ENCODE measurements at regions not wholly inside any gene's neighbourhood (a gene's known extent, or its start where the extent isn't known, plus 50 kb on each side); places are given as distances from the start of the nearest gene placed in this dataset.

- CTCF ChIA-PET: no interaction called here
- no peak for DNase-seq
- H3K4me1 ChIP-seq (ENCODE audit: control insufficient read depth in 1 of 2, insufficient read depth in 2 of 2, low read depth in 1 of 2, low read length in 1 of 2): no peaks in the 10 kb centered on the region; a peak in 1 of 4 replicates
Observed at GRCh38 chr11:116126562-116126961, 622.3 kb upstream of the CADM1 start.

GRCh38 chr11:116124922-116125714 lies 620.9 kb upstream of the CADM1 start:
- Histone ChIP-seq H3F3A (replicated peaks; ENCODE audit: insufficient read depth) (no peaks in the 10 kb centered on the region), H2AFZ (ENCODE audit: low read depth) (no peak overlapping the region), H3K9me3 (no peaks in the 10 kb centered on the region), H3K4me1 (ENCODE audit: control insufficient read depth in 1 of 2, insufficient read depth in 2 of 2, low read depth in 1 of 2, low read length in 1 of 2) (no peaks in the 10 kb centered on the region; a peak in 1 of 4 replicates), H3K27ac (ENCODE audit: low read depth in 2 of 2, low read length in 1 of 2) (no peak overlapping the region), H3K79me2 (ENCODE audit: insufficient read depth) (no peaks in the 10 kb centered on the region), H3K4me3 (ENCODE audit: low read depth in 2 of 2, low read length in 1 of 2) (no peak overlapping the region), H4K20me1 (ENCODE audit: insufficient read depth) (no peaks in the 10 kb centered on the region), H3K9ac (no peak overlapping the region), H3K9me2 (no peaks in the 10 kb centered on the region), H3K4me2 (no peak overlapping the region), H3K27me3 (ENCODE audit: insufficient read depth) (no peaks in the 10 kb centered on the region), H3K36me3 (replicated peaks in 1 of 2; ENCODE audit: control insufficient read depth in 1 of 2, insufficient read depth in 2 of 2, low read length in 1 of 2) (no peaks in the 10 kb centered on the region)
- WGBS (ENCODE audit: low lambda C conversion rate): 39% methylated on average over 9 of the region's 9 CpGs
- TF ChIP-seq ELF1 (IDR thresholded peaks at IDR 0.05): no peak
- TF ChIP-seq YY1 (IDR thresholded peaks at IDR 0.05; ENCODE audit: low read depth): no peak
- TF ChIP-seq MXI1 (IDR thresholded peaks at IDR 0.05; ENCODE audit: low read depth, low read length): no peak
- no peak for TF ChIP-seq FOSL2 (IDR thresholded peaks at IDR 0.05; ENCODE audit: borderline replicate concordance, low read depth)
- TF ChIP-seq NFIC (IDR thresholded peaks at IDR 0.05; ENCODE audit: borderline replicate concordance): no peak
- no peak for TF ChIP-seq FOXM1 (IDR thresholded peaks at IDR 0.05; ENCODE audit: low read depth)
- no peak for DNase-seq
- POLR2A ChIA-PET: no interaction called here
- CTCF ChIA-PET: no interaction called here

More at GRCh38 chr11:116126562-116126961, 622.3 kb upstream of the CADM1 start:
- no peaks in the 10 kb centered on the region for H3K79me2 ChIP-seq (ENCODE audit: insufficient read depth)
- 60% methylated on average over 1 of the region's 3 CpGs for whole genome bisulfite sequencing (ENCODE audit: low lambda C conversion rate)
- H3K36me3 ChIP-seq (replicated peaks in 1 of 2; ENCODE audit: control insufficient read depth in 1 of 2, insufficient read depth in 2 of 2, low read length in 1 of 2): no peaks in the 10 kb centered on the region
- H3K27ac ChIP-seq (ENCODE audit: low read depth in 2 of 2, low read length in 1 of 2): no peak overlapping the region
- no peak overlapping the region for H2AFZ ChIP-seq (ENCODE audit: low read depth)
- POLR2A ChIA-PET: no interaction called here
- no peak overlapping the region for H3K9ac ChIP-seq
- H3K9me3 ChIP-seq: no peaks in the 10 kb centered on the region
- H3K9me2 ChIP-seq: no peaks in the 10 kb centered on the region
- TF ChIP-seq USF2 (IDR thresholded peaks at IDR 0.05; ENCODE audit: borderline replicate concordance, low read depth, low read length): no peak
- no peak for TF ChIP-seq NRF1 (IDR thresholded peaks at IDR 0.05; ENCODE audit: low read depth, low read length)
- no peak for TF ChIP-seq EZH2phosphoT487 (IDR thresholded peaks at IDR 0.05; ENCODE audit: borderline replicate concordance, low read depth)
- no peak for TF ChIP-seq RAD21 (IDR thresholded peaks at IDR 0.05; ENCODE audit: low read length)
- TF ChIP-seq FOSL2 (IDR thresholded peaks at IDR 0.05; ENCODE audit: borderline replicate concordance, low read depth): no peak
- no peak for TF ChIP-seq TCF12 (IDR thresholded peaks at IDR 0.05)
- no peak for TF ChIP-seq TAF1 (IDR thresholded peaks at IDR 0.05; ENCODE audit: borderline replicate concordance, low read depth, low read length)
- no peak for TF ChIP-seq CTCF (IDR thresholded peaks at IDR 0.05)
- TF ChIP-seq GABPA (IDR thresholded peaks at IDR 0.05; ENCODE audit: low read depth): no peak
- no peaks in the 10 kb centered on the region for H3F3A ChIP-seq (replicated peaks; ENCODE audit: insufficient read depth)
- H3K4me3 ChIP-seq (ENCODE audit: low read depth in 2 of 2, low read length in 1 of 2): no peak overlapping the region
- H4K20me1 ChIP-seq (ENCODE audit: insufficient read depth): no peaks in the 10 kb centered on the region
- H3K27me3 ChIP-seq (ENCODE audit: insufficient read depth): no peaks in the 10 kb centered on the region
- H3K4me2 ChIP-seq: no peak overlapping the region

Data from SK-N-SH (cell line).